HL-60 (cell line): ENCODE measurements at regions not wholly inside any gene's neighbourhood (a gene's known extent, or its start where the extent isn't known, plus 50 kb on each side); places are given as distances from the start of the nearest gene placed in this dataset.

Experiments
- CTCF ChIP-seq: IDR thresholded peaks from one replicate; pipeline ENCODE4 v1.5.1; 2011; ENCODE audit warnings: low read length, control low read depth, inconsistent platforms; ENCODE audit not compliant: insufficient read depth
- GABPA ChIP-seq: IDR thresholded peaks from 2 replicates; pipeline ENCODE4 v1.6.1; 2012; ENCODE audit warnings: low read depth
- POLR2AphosphoS5 ChIP-seq: IDR thresholded peaks from 2 replicates; pipeline ENCODE4 v1.6.1; 2012; ENCODE audit warnings: low read depth
- SPI1 ChIP-seq: IDR thresholded peaks from 2 replicates; pipeline ENCODE4 v1.6.1; 2012; ENCODE audit warnings: low read depth, mild to moderate bottlenecking, borderline replicate concordance

GRCh38 chr10:90205340-90205739, 503.9 kb downstream of the KIF20B start:
- TF ChIP-seq CTCF (no peak), POLR2AphosphoS5 (no peak), GABPA (no peak), SPI1 (no peak)
